Right lobe of liver (tissue), 6 donors: ENCODE measurements at regions not wholly inside any gene's neighbourhood (a gene's known extent, or its start where the extent isn't known, plus 50 kb on each side); places are given as distances from the start of the nearest gene placed in this dataset.

Source experiments
- ATAC-seq, 4 donors: fragments of 200-7000 bp; cut with Tn5 transposase; one replicate each; pipeline ENCODE4 v1.9.1; 2020; ENCODE audit warnings: mild to moderate bottlenecking in 4 of 4, moderate library complexity in 4 of 4
- DNase-seq, 3 donors: peaks; one replicate each; pipeline ENCODE4 v3.0.0-alpha.2; 2020
- H3K27ac ChIP-seq, 3 donors: fragments of 200-600 bp; one replicate each; pipeline ENCODE4 v1.8.0; 2022
- H3K27me3 ChIP-seq, 2 donors: fragments of 200-600 bp; one replicate each; pipeline ENCODE4 v1.8.0; 2022
- H3K36me3 ChIP-seq, 4 donors: fragments of 200-600 bp; sonication (generic) in 1 of 4; one replicate each; pipeline versions ENCODE4 v1.5.1 to v1.8.0; 2017 to 2022; ENCODE audit warnings: control low read depth in 1 of 4
- H3K4me1 ChIP-seq, 4 donors: fragments of 200-600 bp; sonication (generic) in 1 of 4; one replicate each; pipeline versions ENCODE4 v1.5.1 to v1.8.0; 2017 to 2022; ENCODE audit warnings: control low read depth in 1 of 4
- H3K4me3 ChIP-seq, 3 donors: fragments of 200-600 bp; one replicate each; pipeline ENCODE4 v1.8.0; 2022
- H3K9me3 ChIP-seq, 4 donors: fragments of 200-600 bp; sonication (generic) in 1 of 4; one replicate each; pipeline versions ENCODE4 v1.5.1 to v1.8.0; 2017 to 2022; ENCODE audit warnings: control low read depth in 1 of 4
- POLR2A ChIP-seq: fragments of 450-650 bp; IDR thresholded peaks from one replicate; pipeline ENCODE4 v1.6.1; 2017; ENCODE audit warnings: antibody characterized with exemption, mild to moderate bottlenecking
- WGBS: methylation state at CpG from one replicate; pipeline ENCODE4 v1.1.6; 2018; ENCODE audit warnings: low coverage, low lambda C conversion rate; ENCODE audit not compliant: insufficient coverage; ENCODE audit errors: missing lambda C conversion rate; 5-methylcytosine and 5-hydroxymethylcytosine counted together
- intact Hi-C, 2 donors: fragments of 100-400 bp; cut with DNase I; formaldehyde crosslinking; loops; one replicate each; pipeline versions ENCODE4 v1.11.2 to v1.14.1; 2022
- TF ChIP-seq, protein P1 (sequence below), 4 donors: fragments of 200-600 bp in 3 of 4; fragments of 450-650 bp in 1 of 4; IDR thresholded peaks; one replicate each; pipeline versions ENCODE4 v1.5.1 to v1.8.0; 2016 to 2022; ENCODE audit warnings: antibody characterized with exemption in 4 of 4, mild to moderate bottlenecking in 2 of 4
- donor health status: DM: no; HTN: yes; CAD: no.
- donor health status: DM: no; HTN: no; CAD: no.
- donor health status: DM: no; HTN: no; CAD: no.
- donor health status: DM: no; HTN: yes; CAD: no.
- donor health status: DM: no; HTN: yes; CAD: no.

DNA sequence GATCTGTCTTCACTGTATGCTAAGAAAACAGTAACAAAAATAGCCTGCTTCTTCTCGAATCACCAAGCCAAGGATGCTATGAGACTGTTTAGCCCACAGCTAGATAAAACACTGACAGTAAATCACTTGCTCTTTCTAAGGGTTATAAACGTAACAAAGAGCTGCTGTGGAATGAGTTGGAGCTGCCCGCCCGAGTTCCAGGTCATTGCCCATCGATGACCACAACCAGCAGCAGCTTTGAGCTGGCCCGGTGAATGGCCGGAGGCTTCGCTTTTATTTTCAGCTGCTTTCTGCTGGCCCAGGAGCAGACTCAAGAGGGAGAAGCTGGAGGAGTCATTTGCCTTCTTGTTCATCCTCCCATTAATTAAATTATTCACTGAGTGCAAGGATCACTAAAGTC, 82.2 kb upstream of the CDH4 start:
- intact Hi-C loops = no loop called here

GRCh38 chr20:61170496-61171320, 81.4 kb upstream of the CDH4 start:
- Histone ChIP-seq H3K4me3 (no peak overlapping the region), H3K4me1 (no peaks in the 10 kb centered on the region), H3K27ac (no peak overlapping the region), H3K9me3 (no peaks in the 10 kb centered on the region), H3K27me3 (no peaks in the 10 kb centered on the region), H3K36me3 (no peaks in the 10 kb centered on the region)
- TF ChIP-seq, protein P1, sequence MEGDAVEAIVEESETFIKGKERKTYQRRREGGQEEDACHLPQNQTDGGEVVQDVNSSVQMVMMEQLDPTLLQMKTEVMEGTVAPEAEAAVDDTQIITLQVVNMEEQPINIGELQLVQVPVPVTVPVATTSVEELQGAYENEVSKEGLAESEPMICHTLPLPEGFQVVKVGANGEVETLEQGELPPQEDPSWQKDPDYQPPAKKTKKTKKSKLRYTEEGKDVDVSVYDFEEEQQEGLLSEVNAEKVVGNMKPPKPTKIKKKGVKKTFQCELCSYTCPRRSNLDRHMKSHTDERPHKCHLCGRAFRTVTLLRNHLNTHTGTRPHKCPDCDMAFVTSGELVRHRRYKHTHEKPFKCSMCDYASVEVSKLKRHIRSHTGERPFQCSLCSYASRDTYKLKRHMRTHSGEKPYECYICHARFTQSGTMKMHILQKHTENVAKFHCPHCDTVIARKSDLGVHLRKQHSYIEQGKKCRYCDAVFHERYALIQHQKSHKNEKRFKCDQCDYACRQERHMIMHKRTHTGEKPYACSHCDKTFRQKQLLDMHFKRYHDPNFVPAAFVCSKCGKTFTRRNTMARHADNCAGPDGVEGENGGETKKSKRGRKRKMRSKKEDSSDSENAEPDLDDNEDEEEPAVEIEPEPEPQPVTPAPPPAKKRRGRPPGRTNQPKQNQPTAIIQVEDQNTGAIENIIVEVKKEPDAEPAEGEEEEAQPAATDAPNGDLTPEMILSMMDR (IDR thresholded peaks at IDR 0.05) = no peak
- TF ChIP-seq POLR2A = no peak
- ATAC-seq (no peak), DNase-seq (no peak)
- intact Hi-C loops = no loop called here
- WGBS = 52% methylated on average over 7 of the region's 11 CpGs

More for the DNA sequence above, 82.2 kb upstream of the CDH4 start:
- Histone ChIP-seq H3K27ac (no peak overlapping the region), H3K4me3 (no peak overlapping the region), H3K9me3 (no peaks in the 10 kb centered on the region), H3K27me3 (no peaks in the 10 kb centered on the region), H3K4me1 (no peaks in the 10 kb centered on the region), H3K36me3 (no peaks in the 10 kb centered on the region)
- DNase-seq (no peak), ATAC-seq (no peak)
- WGBS = 48% methylated on average over 8 of the region's 8 CpGs
- TF ChIP-seq POLR2A = no peak
- TF ChIP-seq, protein P1 (IDR thresholded peaks at IDR 0.05) = no peak

GRCh38 chr20:61173267-61173666, 78.8 kb upstream of the CDH4 start:
- ATAC-seq = no peak
- 87% methylated on average over 2 of the region's 2 CpGs for WGBS
- no peak for TF ChIP-seq POLR2A
- TF ChIP-seq, protein P1 (IDR thresholded peaks at IDR 0.05) = no peak
- Histone ChIP-seq H3K4me1 (no peaks in the 10 kb centered on the region), H3K9me3 (no peaks in the 10 kb centered on the region), H3K4me3 (no peak overlapping the region), H3K27ac (no peak overlapping the region), H3K36me3 (no peaks in the 10 kb centered on the region), H3K27me3 (no peaks in the 10 kb centered on the region)
- no peak for DNase-seq
- intact Hi-C loops = no loop called here

DNA sequence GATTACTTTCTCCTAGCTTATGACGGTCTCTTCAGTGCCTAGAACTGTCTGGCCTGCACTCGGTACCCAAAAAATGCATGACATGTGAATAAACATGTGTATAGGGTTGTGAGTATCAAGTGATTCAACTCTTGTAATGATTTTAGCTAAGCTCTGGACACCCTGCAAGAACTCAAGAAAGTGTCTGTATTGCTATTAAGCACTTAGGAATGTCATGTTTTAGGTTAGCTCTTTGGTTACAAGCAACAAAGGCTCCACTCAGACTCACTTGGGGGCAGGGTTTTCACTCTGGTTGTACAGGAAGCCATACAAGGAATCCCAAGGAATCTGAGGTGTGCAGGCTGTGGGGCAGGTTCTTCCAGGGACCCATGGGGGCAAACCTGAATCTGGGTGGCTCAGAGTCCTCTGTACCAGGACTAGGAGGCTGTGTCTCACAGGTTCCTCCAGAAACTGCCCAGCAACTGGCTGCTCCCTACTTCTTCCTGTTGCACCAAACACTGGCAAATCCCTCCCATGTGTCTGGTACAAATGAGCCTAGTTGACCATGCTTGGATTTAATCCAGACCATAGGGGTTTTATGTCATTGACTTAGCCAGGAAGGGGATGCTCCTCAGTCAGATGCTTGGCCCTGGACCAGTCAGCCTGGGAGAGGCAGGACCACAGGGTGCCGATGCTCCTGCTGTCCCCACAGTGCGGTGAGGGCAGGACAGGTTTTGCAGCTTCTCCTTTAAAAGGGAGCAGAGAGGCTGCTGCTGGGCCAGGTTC, 77.9 kb upstream of the CDH4 start:
- 67% methylated on average over 2 of the region's 4 CpGs for WGBS
- ATAC-seq = no peak
- intact Hi-C loops = no loop called here
- no peak overlapping the region for H3K27ac ChIP-seq
- TF ChIP-seq, protein P1 (IDR thresholded peaks at IDR 0.05) = no peak
- no peak for TF ChIP-seq POLR2A
- H3K9me3 ChIP-seq = no peaks in the 10 kb centered on the region
- H3K4me1 ChIP-seq = no peaks in the 10 kb centered on the region
- no peaks in the 10 kb centered on the region for H3K27me3 ChIP-seq
- H3K4me3 ChIP-seq = no peak overlapping the region
- H3K36me3 ChIP-seq = no peaks in the 10 kb centered on the region
- no peak for DNase-seq
